ENCODE measurements at regions not wholly inside any gene's neighbourhood (a gene's known extent, or its start where the extent isn't known, plus 50 kb on each side); places are given as distances from the start of the nearest gene placed in this dataset.

DNA sequence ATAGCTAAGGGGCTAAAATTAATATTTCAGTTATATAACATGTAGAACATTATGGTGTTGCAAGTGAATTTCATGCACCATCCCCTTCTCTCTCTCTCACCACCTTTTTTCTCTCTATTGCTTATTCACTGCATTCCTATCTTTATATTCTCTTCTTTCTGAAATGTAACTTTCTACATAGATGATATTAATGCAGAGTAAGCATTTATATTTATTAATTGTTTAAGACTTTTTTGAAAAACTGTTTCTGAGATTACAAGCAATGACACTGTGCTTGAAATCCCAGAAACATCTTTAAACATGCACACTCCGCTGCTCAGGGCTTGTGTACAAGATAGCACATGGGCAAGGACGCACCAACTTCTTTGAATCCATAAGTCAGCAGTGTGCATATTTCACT, 567.7 kb upstream of the SGCD start:
- Histone ChIP-seq H4K91ac (replicated peaks; ENCODE audit: insufficient read length, low read length) (no peak overlapping the region), H3K27me3 (replicated peaks in 1 of 4; ENCODE audit: control insufficient read depth in 3 of 4, extremely low read depth in 1 of 4, insufficient read depth in 3 of 4, low read length in 3 of 4) (no peaks in the 10 kb centered on the region), H2BK120ac (replicated peaks; ENCODE audit: low read depth, low read length) (no peak overlapping the region), H4K5ac (ENCODE audit: insufficient read length, low read depth, low read length) (no peak overlapping the region), H2BK20ac (ENCODE audit: low read length) (no peak overlapping the region), H3K4me3 (ENCODE audit: extremely low read depth in 1 of 4, insufficient read depth in 2 of 4, low read depth in 3 of 4, low read length in 4 of 4) (no peak overlapping the region), H3K23me2 (ENCODE audit: low read depth, low read length) (peaks cover 9% of the 10 kb centered on the region; the same call in 1 of the 2 replicates), H2BK12ac (ENCODE audit: low read depth, low read length) (no peak overlapping the region), H2BK5ac (ENCODE audit: low read depth, low read length) (no peak overlapping the region), H3K9me3 (ENCODE audit: insufficient read depth in 2 of 2, low read depth in 1 of 2, low read length in 1 of 2) (peaks cover 6 to 8% of the 10 kb centered on the region in 2 experiments; a peak in 3 of 4 replicates), H4K8ac (ENCODE audit: extremely low read depth, insufficient read depth, low read length) (no peak overlapping the region), H3K36me3 (ENCODE audit: control insufficient read depth in 2 of 4, insufficient read depth in 4 of 4, low read length in 3 of 4) (no peaks in the 10 kb centered on the region), H3K79me2 (ENCODE audit: control insufficient read depth in 1 of 2, insufficient read depth in 2 of 2, low read length in 2 of 2) (no peaks in the 10 kb centered on the region), H3K9ac (replicated peaks in 1 of 4; ENCODE audit: extremely low read depth in 1 of 4, low read depth in 3 of 4, low read length in 3 of 4) (no peak overlapping the region), H2AK5ac (ENCODE audit: low read depth, low read length) (no peak overlapping the region), H3K23ac (ENCODE audit: insufficient read length) (no peak overlapping the region), H2AFZ (ENCODE audit: low read length) (no peak overlapping the region), H3K4me2 (ENCODE audit: insufficient read depth in 1 of 2, low read depth in 2 of 2, low read length in 2 of 2) (no peak overlapping the region), H3K4me1 (replicated peaks in 1 of 4; ENCODE audit: control insufficient read depth in 3 of 4, insufficient read depth in 4 of 4, low read length in 3 of 4) (no peaks in the 10 kb centered on the region), H3K56ac (replicated peaks; ENCODE audit: insufficient read length, low read depth, low read length) (no peak overlapping the region), H3K27ac (ENCODE audit: low read depth, low read length) (no peak overlapping the region), H4K20me1 (replicated peaks in 1 of 2; ENCODE audit: control insufficient read depth in 1 of 2, insufficient read depth in 2 of 2, low read length in 2 of 2) (no peaks in the 10 kb centered on the region), H3K14ac (ENCODE audit: insufficient read length) (no peak overlapping the region), H2BK15ac (ENCODE audit: low read length) (no peak overlapping the region), H3K4ac (replicated peaks; ENCODE audit: insufficient read length, low read depth, low read length) (no peak overlapping the region), H3K18ac (ENCODE audit: extremely low read depth, low read length) (no peak overlapping the region), H3K79me1 (ENCODE audit: low read depth, low read length) (no peaks in the 10 kb centered on the region)
- CTCF ChIA-PET (ENCODE audit: partially characterized antibody), result interaction anchor here (0.7 to 1.5 kb wide), 3 partner anchors 12 to 352 kb away, joined by 3 to 4 read pairs (median 4); no protein-coding TSS in a partner anchor
- POLR2A ChIA-PET (ENCODE audit: partially characterized antibody), result no interaction called here
- FAIRE-seq (no peak), DNase-seq (ENCODE audit: low read depth in 1 of 2, low spot score in 2 of 2) (no peak)
- WGBS, 2 experiments (ENCODE audit: extremely low coverage in 1 of 2, insufficient coverage in 1 of 2, insufficient read length in 1 of 2, insufficient replicate concordance in 2 of 2, low coverage in 1 of 2, low lambda C conversion rate in 2 of 2, missing lambda C conversion rate in 1 of 2), result 94% methylated on average over 2 of the region's 2 CpGs; no CpG with 5 or more reads in 1 of the 2 experiments
- no peak for TF ChIP-seq POU5F1 (IDR thresholded peaks at IDR 0.05; ENCODE audit: low read depth, low read length)
- TF ChIP-seq BACH1 (IDR thresholded peaks at IDR 0.05; ENCODE audit: low read length), result no peak
- TF ChIP-seq SAP30 (IDR thresholded peaks at IDR 0.05; ENCODE audit: insufficient read depth, insufficient replicate concordance, low read length), result no peak
- no peak for TF ChIP-seq NRF1 (IDR thresholded peaks at IDR 0.05; ENCODE audit: low read depth, low read length)
- TF ChIP-seq RXRA (IDR thresholded peaks at IDR 0.05; ENCODE audit: insufficient read depth, low read depth, low read length), result no peak
- no peak for TF ChIP-seq FOSL1 (IDR thresholded peaks at IDR 0.05; ENCODE audit: insufficient read depth, low read depth, low read length)
- TF ChIP-seq CHD1 (IDR thresholded peaks at IDR 0.05; ENCODE audit: low read depth, low read length), result no peak
- no peak for TF ChIP-seq MAFK (IDR thresholded peaks at IDR 0.05; ENCODE audit: low read depth, low read length)
- TF ChIP-seq BCL11A (IDR thresholded peaks at IDR 0.05; ENCODE audit: low read depth in 2 of 2, low read length in 2 of 2), result no peak
- no peak for TF ChIP-seq YY1 (IDR thresholded peaks at IDR 0.05; ENCODE audit: low read depth, low read length)
- TF ChIP-seq TAF7 (optimal IDR thresholded peaks at IDR 0.05; ENCODE audit: borderline replicate concordance, low read depth, low read length), result no peak
- TF ChIP-seq SUZ12 (IDR thresholded peaks at IDR 0.05; ENCODE audit: low read length), result no peak
- TF ChIP-seq RFX5 (IDR thresholded peaks at IDR 0.05; ENCODE audit: borderline replicate concordance, low read depth, low read length), result no peak
- TF ChIP-seq ZNF274 (IDR thresholded peaks at IDR 0.05; ENCODE audit: borderline replicate concordance, extremely low read depth, low read length), result no peak
- no peak for TF ChIP-seq RAD21 (IDR thresholded peaks at IDR 0.05 in 1 of 2, conservative IDR thresholded peaks at IDR 0.05 in 1 of 2; ENCODE audit: low read depth in 2 of 2, low read length in 2 of 2)

Measured in H1 (cell line).